ENCODE measurements at regions not wholly inside any gene's neighbourhood (a gene's known extent, or its start where the extent isn't known, plus 50 kb on each side); places are given as distances from the start of the nearest gene placed in this dataset.

- H3K27me3 ChIP-seq (replicated peaks; ENCODE audit: insufficient read depth): no peaks in the 10 kb centered on the region
- H3K4me1 ChIP-seq (replicated peaks): no peaks in the 10 kb centered on the region
- DNase-seq (ENCODE audit: low spot score): no peak
- H3K36me3 ChIP-seq: no peaks in the 10 kb centered on the region
- no peak overlapping the region for H3K27ac ChIP-seq
- intact Hi-C loops (cut with DNase I): no loop called here
- TF ChIP-seq POLR2AphosphoS5 (IDR thresholded peaks at IDR 0.05): no peak
- TF ChIP-seq, protein P1, sequence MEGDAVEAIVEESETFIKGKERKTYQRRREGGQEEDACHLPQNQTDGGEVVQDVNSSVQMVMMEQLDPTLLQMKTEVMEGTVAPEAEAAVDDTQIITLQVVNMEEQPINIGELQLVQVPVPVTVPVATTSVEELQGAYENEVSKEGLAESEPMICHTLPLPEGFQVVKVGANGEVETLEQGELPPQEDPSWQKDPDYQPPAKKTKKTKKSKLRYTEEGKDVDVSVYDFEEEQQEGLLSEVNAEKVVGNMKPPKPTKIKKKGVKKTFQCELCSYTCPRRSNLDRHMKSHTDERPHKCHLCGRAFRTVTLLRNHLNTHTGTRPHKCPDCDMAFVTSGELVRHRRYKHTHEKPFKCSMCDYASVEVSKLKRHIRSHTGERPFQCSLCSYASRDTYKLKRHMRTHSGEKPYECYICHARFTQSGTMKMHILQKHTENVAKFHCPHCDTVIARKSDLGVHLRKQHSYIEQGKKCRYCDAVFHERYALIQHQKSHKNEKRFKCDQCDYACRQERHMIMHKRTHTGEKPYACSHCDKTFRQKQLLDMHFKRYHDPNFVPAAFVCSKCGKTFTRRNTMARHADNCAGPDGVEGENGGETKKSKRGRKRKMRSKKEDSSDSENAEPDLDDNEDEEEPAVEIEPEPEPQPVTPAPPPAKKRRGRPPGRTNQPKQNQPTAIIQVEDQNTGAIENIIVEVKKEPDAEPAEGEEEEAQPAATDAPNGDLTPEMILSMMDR (IDR thresholded peaks at IDR 0.05): no peak
- no peak for TF ChIP-seq POLR2A (IDR thresholded peaks at IDR 0.05)
- WGBS: 89% methylated on average over 7 of the region's 8 CpGs
- no peaks in the 10 kb centered on the region for H3K9me3 ChIP-seq
- H3K4me3 ChIP-seq: no peak overlapping the region
Observed at GRCh38 chr10:130560573-130560972, 424.4 kb downstream of the GLRX3 start.

DNA sequence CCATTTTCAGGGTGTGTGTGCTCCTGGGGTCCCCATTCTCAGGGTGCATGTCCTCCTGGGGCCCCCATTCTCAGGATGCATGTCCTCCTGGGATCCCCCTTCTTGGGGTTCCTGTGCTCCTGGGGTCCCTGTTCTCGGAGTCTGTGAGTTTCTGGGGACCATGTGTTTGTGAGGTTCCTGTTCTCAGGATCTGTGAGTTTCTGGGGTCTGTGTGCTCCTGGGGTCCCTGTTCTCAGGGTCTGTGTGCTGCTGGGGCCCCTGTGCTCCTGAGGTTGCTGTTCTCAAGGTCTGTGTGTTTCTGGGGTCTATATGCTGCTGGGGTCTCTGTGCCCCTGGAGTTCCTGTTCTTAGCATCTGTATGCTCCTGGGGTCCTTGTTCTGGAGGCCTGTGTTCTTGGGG, 425.5 kb downstream of the GLRX3 start:
- Histone ChIP-seq H3K36me3 (no peaks in the 10 kb centered on the region), H3K9me3 (no peaks in the 10 kb centered on the region), H3K27ac (no peak overlapping the region), H3K4me1 (replicated peaks) (no peaks in the 10 kb centered on the region), H3K4me3 (no peak overlapping the region), H3K27me3 (replicated peaks; ENCODE audit: insufficient read depth) (no peaks in the 10 kb centered on the region)
- WGBS: 100% methylated on average over 1 of the region's 1 CpG
- intact Hi-C loops (cut with DNase I): no loop called here
- TF ChIP-seq, protein P1 (IDR thresholded peaks at IDR 0.05): no peak
- TF ChIP-seq POLR2A (IDR thresholded peaks at IDR 0.05) (no peak), POLR2AphosphoS5 (IDR thresholded peaks at IDR 0.05) (no peak)
- DNase-seq (ENCODE audit: low spot score): no peak

- Histone ChIP-seq H3K4me1 (replicated peaks) (no peaks in the 10 kb centered on the region), H3K4me3 (no peak overlapping the region), H3K9me3 (no peaks in the 10 kb centered on the region), H3K27ac (no peak overlapping the region), H3K36me3 (no peaks in the 10 kb centered on the region), H3K27me3 (replicated peaks; ENCODE audit: insufficient read depth) (no peaks in the 10 kb centered on the region)
- 74% methylated on average over 12 of the region's 12 CpGs for WGBS
- intact Hi-C loops (cut with DNase I): no loop called here
- DNase-seq (ENCODE audit: low spot score): no peak
- TF ChIP-seq POLR2A (IDR thresholded peaks at IDR 0.05) (no peak), POLR2AphosphoS5 (IDR thresholded peaks at IDR 0.05) (no peak)
- TF ChIP-seq, protein P1 (IDR thresholded peaks at IDR 0.05): no peak
Observed at GRCh38 chr10:130567011-130567410, 430.8 kb downstream of the GLRX3 start.

GRCh38 chr10:130567436-130567835, 431.2 kb downstream of the GLRX3 start:
- 91% methylated on average over 31 of the region's 31 CpGs for WGBS
- Histone ChIP-seq H3K27me3 (replicated peaks; ENCODE audit: insufficient read depth) (no peaks in the 10 kb centered on the region), H3K9me3 (no peaks in the 10 kb centered on the region), H3K27ac (no peak overlapping the region), H3K4me1 (replicated peaks) (no peaks in the 10 kb centered on the region), H3K4me3 (no peak overlapping the region), H3K36me3 (no peaks in the 10 kb centered on the region)
- DNase-seq (ENCODE audit: low spot score): no peak
- TF ChIP-seq POLR2A (IDR thresholded peaks at IDR 0.05): no peak
- TF ChIP-seq, protein P1 (IDR thresholded peaks at IDR 0.05): no peak
- TF ChIP-seq POLR2AphosphoS5 (IDR thresholded peaks at IDR 0.05): no peak
- intact Hi-C loops (cut with DNase I): no loop called here

- TF ChIP-seq POLR2AphosphoS5 (IDR thresholded peaks at IDR 0.05) (no peak), POLR2A (IDR thresholded peaks at IDR 0.05) (no peak)
- TF ChIP-seq, protein P1 (IDR thresholded peaks at IDR 0.05): no peak
- H3K9me3 ChIP-seq: no peaks in the 10 kb centered on the region
- no peak overlapping the region for H3K4me3 ChIP-seq
- no peaks in the 10 kb centered on the region for H3K4me1 ChIP-seq (replicated peaks)
- intact Hi-C loops (cut with DNase I): no loop called here
- H3K27me3 ChIP-seq (replicated peaks; ENCODE audit: insufficient read depth): no peaks in the 10 kb centered on the region
- DNase-seq (ENCODE audit: low spot score): no peak
- no peak overlapping the region for H3K27ac ChIP-seq
- WGBS: 85% methylated on average over 18 of the region's 18 CpGs
- no peaks in the 10 kb centered on the region for H3K36me3 ChIP-seq
Observed at GRCh38 chr10:130568246-130568645, 432.1 kb downstream of the GLRX3 start.
